K562 (cell line): ENCODE measurements at regions not wholly inside any gene's neighbourhood (a gene's known extent, or its start where the extent isn't known, plus 50 kb on each side); places are given as distances from the start of the nearest gene placed in this dataset.

Experiments used
- ATAC-seq: fragments of 200-7000 bp; cut with Tn5 transposase; 3 replicates; pipeline ENCODE4 v1.9.1; 2020; ENCODE audit warnings: moderate library complexity
- BruUV-seq: library from RNA; stranded (reverse); fragments of 400-500 nt; replicated peaks from 2 replicates; lab custom pipeline; 2021; lab: Mats Ljungman, UMichigan
- CTCF ChIA-PET: fragments of 300-600 bp; formaldehyde crosslinking; extraction: SDS; loops from one replicate; lab custom pipeline; 2021; ENCODE audit warnings: low intra/inter-chr PET ratio; lab: Yijun Ruan, JAX
- POLR2A ChIA-PET: fragments of 300-600, 350-650 bp; sonication (Branson Sonifier 250); formaldehyde crosslinking; extraction: SDS; loops from one replicate; lab custom pipeline; 2021; ENCODE audit warnings: antibody characterized with exemption, inconsistent platforms; lab: Yijun Ruan, JAX
- DNase-seq, 4 experiments: peaks; one replicate each; pipeline versions ENCODE4 v3.0.0 to v3.0.0-alpha.2; 2011 to 2018; ENCODE audit warnings: low spot score in 3 of 4, mixed read lengths in 3 of 4; ENCODE audit errors: extremely low read depth in 1 of 4
- FAIRE-seq: peaks from 2 replicates; lab custom pipeline; 2011; peaks lifted over from hg19 to GRCh38; lab: Jason Lieb, UNC
- H2AFZ ChIP-seq: 2 replicates; pipeline ENCODE4 v1.6.0; 2011; ENCODE audit warnings: low read depth, low read length, control low read depth, inconsistent platforms
- H3K27ac ChIP-seq: fragments of 200-600 bp; 3 replicates; pipeline ENCODE4 v1.8.0; 2011; ENCODE audit warnings: low read depth, mild to moderate bottlenecking, control low read depth, inconsistent platforms, low read length, moderate library complexity, mixed read lengths; ENCODE audit errors: extremely low read depth
- H3K27me3 ChIP-seq, 2 experiments: fragments of 300-600 bp in 1 of 2; 2 replicates in 1 of 2; 3 replicates in 1 of 2; pipeline versions ENCODE4 v1.6.0 to v1.8.0; 2011; ENCODE audit warnings: inconsistent platforms in 2 of 2, low read length in 2 of 2, mild to moderate bottlenecking in 1 of 2, mixed read lengths in 1 of 2, moderate library complexity in 1 of 2; ENCODE audit not compliant: control insufficient read depth in 2 of 2, insufficient read depth in 2 of 2
- H3K36me3 ChIP-seq: fragments of 300-600 bp; 3 replicates; pipeline ENCODE4 v1.8.0; 2011; ENCODE audit warnings: mild to moderate bottlenecking, low read length, inconsistent platforms; ENCODE audit not compliant: control insufficient read depth, insufficient read depth
- H3K4me1 ChIP-seq, 2 experiments: fragments of 200-600 bp in 1 of 2; replicated peaks in 1 of 2; 2 replicates in 1 of 2; 3 replicates in 1 of 2; pipeline versions ENCODE4 v1.5.1 to v1.8.0; 2011; ENCODE audit warnings: inconsistent platforms in 2 of 2, low read length in 2 of 2, mild to moderate bottlenecking in 1 of 2, mixed read lengths in 1 of 2, moderate library complexity in 1 of 2; ENCODE audit not compliant: control insufficient read depth in 2 of 2, insufficient read depth in 2 of 2
- H3K4me2 ChIP-seq: 2 replicates; pipeline ENCODE4 v1.6.1; 2011; ENCODE audit warnings: low read length, control low read depth, inconsistent platforms, mixed read lengths; ENCODE audit not compliant: insufficient read depth
- H3K4me3 ChIP-seq: fragments of 200-600 bp; sonication (generic), shearing (Covaris generic); 2 replicates; pipeline ENCODE4 v1.5.1; 2016; ENCODE audit warnings: control low read depth, inconsistent platforms
- H3K79me2 ChIP-seq: fragments of 200-600 bp; 3 replicates; pipeline ENCODE4 v1.8.0; 2011; ENCODE audit warnings: low read length, inconsistent platforms; ENCODE audit not compliant: control insufficient read depth, insufficient read depth
- H3K9ac ChIP-seq, 2 experiments: 2 replicates each; pipeline versions ENCODE4 v1.6.0 to v1.6.1; 2011; ENCODE audit warnings: low read depth in 2 of 2, low read length in 2 of 2, control low read depth in 1 of 2, inconsistent platforms in 1 of 2, mild to moderate bottlenecking in 1 of 2, mixed read lengths in 1 of 2; ENCODE audit not compliant: insufficient read depth in 1 of 2
- H3K9me1 ChIP-seq: one replicate; pipeline ENCODE4 v1.6.0; 2011; ENCODE audit warnings: inconsistent platforms, mild to moderate bottlenecking, low read length, moderate library complexity; ENCODE audit not compliant: control insufficient read depth, insufficient read depth
- H3K9me3 ChIP-seq: replicated peaks from 2 replicates; pipeline ENCODE4 v1.5.1; 2011; ENCODE audit warnings: low read depth, low read length, inconsistent platforms; ENCODE audit not compliant: control insufficient read depth, insufficient read depth
- H4K20me1 ChIP-seq: replicated peaks from 2 replicates; pipeline ENCODE4 v1.6.1; 2011; ENCODE audit warnings: low read length, inconsistent platforms, mixed read lengths; ENCODE audit not compliant: control insufficient read depth, insufficient read depth
- CCNT2 ChIP-seq: IDR thresholded peaks from 2 replicates; pipeline ENCODE4 v1.6.1; 2011; ENCODE audit warnings: borderline replicate concordance, low read depth, mild to moderate bottlenecking, moderate library complexity, mixed read lengths, low read length; ENCODE audit not compliant: insufficient read length; ENCODE audit errors: extremely low read depth
- FOXP1 ChIP-seq: sonication (generic); formaldehyde crosslinking; IDR thresholded peaks from 2 replicates; pipeline ENCODE4 v1.8.0; 2022; ENCODE audit warnings: mild to moderate bottlenecking, missing genetic modification reagents
- KLF13 ChIP-seq: fragments of 450-650 bp; IDR thresholded peaks from 2 replicates; pipeline ENCODE4 v1.6.1; 2016; ENCODE audit warnings: missing genetic modification characterization, low read depth, mild to moderate bottlenecking, missing compliant biosample characterization, moderate library complexity, borderline replicate concordance
- KLF16 ChIP-seq: IDR thresholded peaks from 2 replicates; pipeline ENCODE4 v1.6.1; 2016; ENCODE audit warnings: antibody characterized with exemption
- MTA1 ChIP-seq: fragments of 450-650 bp; IDR thresholded peaks from 2 replicates; pipeline ENCODE4 v1.6.1; 2017; ENCODE audit warnings: borderline replicate concordance
- MTA2 ChIP-seq: fragments of 450-650 bp; IDR thresholded peaks from 2 replicates; pipeline ENCODE4 v1.6.1; 2016; ENCODE audit warnings: low read depth
- PCBP2 ChIP-seq: fragments of 200-400 bp; formaldehyde crosslinking; IDR thresholded peaks from 2 replicates; pipeline ENCODE4 v1.6.1; 2018; ENCODE audit warnings: low read length, low read depth, mild to moderate bottlenecking, moderate library complexity; ENCODE audit not compliant: poor library complexity, severe bottlenecking
- PML ChIP-seq: IDR thresholded peaks from 2 replicates; pipeline ENCODE4 v1.6.1; 2012; ENCODE audit warnings: low read length, inconsistent platforms
- RFX7 ChIP-seq: fragments of 250-450 bp; sonication (Bioruptor Pico); IDR thresholded peaks from 2 replicates; pipeline ENCODE4 v1.5.1; 2021; ENCODE audit warnings: mild to moderate bottlenecking
- RNF2 ChIP-seq: sonication (generic); IDR thresholded peaks from 2 replicates; pipeline ENCODE4 v1.6.1; 2016
- RUNX1 ChIP-seq: sonication (generic); IDR thresholded peaks from 2 replicates; pipeline ENCODE4 v1.6.1; 2016; ENCODE audit warnings: antibody characterized with exemption, low read depth
- SP2 ChIP-seq: IDR thresholded peaks from 2 replicates; pipeline ENCODE4 v1.6.1; 2011; ENCODE audit warnings: mild to moderate bottlenecking, low read depth, low read length, moderate library complexity; ENCODE audit not compliant: poor library complexity, severe bottlenecking; ENCODE audit errors: extremely low read depth
- TCF7L2 ChIP-seq: fragments of 150-350 bp; IDR thresholded peaks from 2 replicates; pipeline ENCODE4 v1.6.1; 2016; ENCODE audit warnings: low read depth, mild to moderate bottlenecking, low read length, moderate library complexity
- ZNF561 ChIP-seq: fragments of 450-650 bp; formaldehyde crosslinking; conservative IDR thresholded peaks from 2 replicates; pipeline ENCODE4 v1.4.0; 2020; ENCODE audit warnings: mild to moderate bottlenecking, moderate library complexity
- WGBS: fragments of 100-300 bp; shearing (Covaris generic); methylation state at CpG from one replicate; pipeline ENCODE4 v1.1.6; 2016; ENCODE audit warnings: low coverage, mixed read lengths; ENCODE audit not compliant: insufficient coverage; ENCODE audit errors: missing lambda C conversion rate; 5-methylcytosine and 5-hydroxymethylcytosine counted together
- in situ Hi-C: fragments of 300-500 bp; cut with MboI; formaldehyde crosslinking; loops from 4 replicates; pipeline ENCODE4 v1.15.0; 2018; ENCODE audit warnings: inconsistent platforms, mixed read lengths
- intact Hi-C: fragments of 100-400 bp; cut with micrococcal nuclease; formaldehyde crosslinking; loops from 2 replicates; pipeline ENCODE4 v1.14.2; 2022
- TF ChIP-seq, protein P1 (sequence below), 2 experiments: fragments of 450-650 bp in 1 of 2; IDR thresholded peaks; 2 replicates each; pipeline ENCODE4 v1.6.1; 2011 to 2017; ENCODE audit warnings: low read depth in 2 of 2, antibody characterized with exemption in 1 of 2, borderline replicate concordance in 1 of 2, low read length in 1 of 2, mild to moderate bottlenecking in 1 of 2, mixed read lengths in 1 of 2; ENCODE audit not compliant: control insufficient read depth in 1 of 2
- TF ChIP-seq, protein P2 (sequence below), 2 experiments: fragments of 450-650 bp in 1 of 2; sonication (generic) in 1 of 2; formaldehyde crosslinking in 1 of 2; IDR thresholded peaks in 1 of 2; conservative IDR thresholded peaks in 1 of 2; 2 replicates each; pipeline versions ENCODE4 v1.6.1 to v1.8.1; 2016 to 2023; ENCODE audit warnings: mild to moderate bottlenecking in 2 of 2, moderate library complexity in 2 of 2, inconsistent platforms in 1 of 2, missing genetic modification reagents in 1 of 2
- TF ChIP-seq, protein P3 (sequence below): sonication (generic); formaldehyde crosslinking; IDR thresholded peaks from 2 replicates; pipeline ENCODE4 v1.8.1; 2022; ENCODE audit warnings: missing genetic modification reagents

DNA sequence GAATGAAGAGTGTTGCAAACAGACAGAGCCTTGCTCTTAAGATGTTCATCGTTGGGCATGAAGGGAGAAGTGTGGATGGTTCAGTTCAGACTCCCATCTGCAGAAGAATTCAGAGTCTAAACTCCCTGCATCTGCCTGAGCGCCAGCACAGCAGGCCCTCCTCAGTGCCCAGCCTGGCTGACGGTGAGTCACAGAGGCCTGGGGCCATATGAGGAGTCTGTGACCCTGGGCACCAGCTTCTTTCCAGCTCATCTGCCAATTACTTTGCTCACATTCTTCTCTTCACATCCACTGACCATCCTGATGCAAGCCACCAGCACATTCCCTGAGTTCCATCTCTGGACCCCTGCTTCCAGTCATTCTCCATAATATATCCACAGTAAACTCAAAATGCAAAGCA is 401.1 kb upstream of the TRPC7 start (continued):
- TF ChIP-seq, protein P1, sequence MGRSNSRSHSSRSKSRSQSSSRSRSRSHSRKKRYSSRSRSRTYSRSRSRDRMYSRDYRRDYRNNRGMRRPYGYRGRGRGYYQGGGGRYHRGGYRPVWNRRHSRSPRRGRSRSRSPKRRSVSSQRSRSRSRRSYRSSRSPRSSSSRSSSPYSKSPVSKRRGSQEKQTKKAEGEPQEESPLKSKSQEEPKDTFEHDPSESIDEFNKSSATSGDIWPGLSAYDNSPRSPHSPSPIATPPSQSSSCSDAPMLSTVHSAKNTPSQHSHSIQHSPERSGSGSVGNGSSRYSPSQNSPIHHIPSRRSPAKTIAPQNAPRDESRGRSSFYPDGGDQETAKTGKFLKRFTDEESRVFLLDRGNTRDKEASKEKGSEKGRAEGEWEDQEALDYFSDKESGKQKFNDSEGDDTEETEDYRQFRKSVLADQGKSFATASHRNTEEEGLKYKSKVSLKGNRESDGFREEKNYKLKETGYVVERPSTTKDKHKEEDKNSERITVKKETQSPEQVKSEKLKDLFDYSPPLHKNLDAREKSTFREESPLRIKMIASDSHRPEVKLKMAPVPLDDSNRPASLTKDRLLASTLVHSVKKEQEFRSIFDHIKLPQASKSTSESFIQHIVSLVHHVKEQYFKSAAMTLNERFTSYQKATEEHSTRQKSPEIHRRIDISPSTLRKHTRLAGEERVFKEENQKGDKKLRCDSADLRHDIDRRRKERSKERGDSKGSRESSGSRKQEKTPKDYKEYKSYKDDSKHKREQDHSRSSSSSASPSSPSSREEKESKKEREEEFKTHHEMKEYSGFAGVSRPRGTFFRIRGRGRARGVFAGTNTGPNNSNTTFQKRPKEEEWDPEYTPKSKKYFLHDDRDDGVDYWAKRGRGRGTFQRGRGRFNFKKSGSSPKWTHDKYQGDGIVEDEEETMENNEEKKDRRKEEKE (IDR thresholded peaks at IDR 0.05; ENCODE audit: borderline replicate concordance in 1 of 2, control insufficient read depth in 1 of 2, low read depth in 2 of 2, low read length in 1 of 2) = no peak
- no peak for TF ChIP-seq KLF13 (tag)
- TF ChIP-seq PCBP2 = no peak
- TF ChIP-seq SP2 = no peak
- no peak for TF ChIP-seq ZNF561 (CRISPR knock-in tag)
- TF ChIP-seq PML = no peak
- no peak for TF ChIP-seq TCF7L2

DNA sequence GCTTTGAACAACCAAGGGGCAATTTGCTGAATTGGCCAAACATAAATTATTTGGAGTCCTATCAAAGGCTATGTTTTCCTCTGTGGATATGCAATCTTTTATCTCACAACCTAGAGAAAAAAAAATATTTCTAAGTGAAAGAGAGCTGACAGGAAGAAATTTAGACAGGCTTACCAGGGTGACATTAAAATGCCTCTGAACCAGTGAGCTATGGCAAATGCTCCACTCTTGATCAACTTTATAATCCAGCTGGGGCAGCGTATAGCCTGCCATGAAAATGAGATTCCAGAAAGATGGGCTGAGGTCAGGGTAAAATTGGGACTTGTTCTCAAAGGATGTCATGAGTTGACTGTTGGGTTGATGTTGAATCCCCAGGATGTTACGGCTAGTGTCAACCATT is 399.3 kb upstream of the TRPC7 start:
- H3K9ac ChIP-seq = no peak overlapping the region
- no peak overlapping the region for H3K27ac ChIP-seq
- intact Hi-C loops = no loop called here
- no peak overlapping the region for H3K4me2 ChIP-seq
- DNase-seq = no peak
- no TSS peak for BruUV-seq
- FAIRE-seq = no peak
- TF ChIP-seq, protein P2, sequence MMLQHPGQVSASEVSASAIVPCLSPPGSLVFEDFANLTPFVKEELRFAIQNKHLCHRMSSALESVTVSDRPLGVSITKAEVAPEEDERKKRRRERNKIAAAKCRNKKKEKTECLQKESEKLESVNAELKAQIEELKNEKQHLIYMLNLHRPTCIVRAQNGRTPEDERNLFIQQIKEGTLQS (IDR thresholded peaks at IDR 0.05) = no peak
- TF ChIP-seq, protein P2 (CRISPR knock-in tag; conservative IDR thresholded peaks at IDR 0.05) = no peak
- TF ChIP-seq RFX7 (CRISPR knock-in tag) (no peak), CCNT2 (no peak), RUNX1 (no peak), RNF2 (no peak), MTA1 (no peak), MTA2 (no peak), KLF16 (no peak), FOXP1 (no peak)
- TF ChIP-seq, protein P3, sequence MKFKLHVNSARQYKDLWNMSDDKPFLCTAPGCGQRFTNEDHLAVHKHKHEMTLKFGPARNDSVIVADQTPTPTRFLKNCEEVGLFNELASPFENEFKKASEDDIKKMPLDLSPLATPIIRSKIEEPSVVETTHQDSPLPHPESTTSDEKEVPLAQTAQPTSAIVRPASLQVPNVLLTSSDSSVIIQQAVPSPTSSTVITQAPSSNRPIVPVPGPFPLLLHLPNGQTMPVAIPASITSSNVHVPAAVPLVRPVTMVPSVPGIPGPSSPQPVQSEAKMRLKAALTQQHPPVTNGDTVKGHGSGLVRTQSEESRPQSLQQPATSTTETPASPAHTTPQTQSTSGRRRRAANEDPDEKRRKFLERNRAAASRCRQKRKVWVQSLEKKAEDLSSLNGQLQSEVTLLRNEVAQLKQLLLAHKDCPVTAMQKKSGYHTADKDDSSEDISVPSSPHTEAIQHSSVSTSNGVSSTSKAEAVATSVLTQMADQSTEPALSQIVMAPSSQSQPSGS (CRISPR knock-in tag) = no peak
- H3K9me3 ChIP-seq = no peaks in the 10 kb centered on the region
- no peaks in the 10 kb centered on the region for H3K36me3 ChIP-seq
- no peaks in the 10 kb centered on the region; a peak in 1 of 5 replicates for H3K27me3 ChIP-seq
- no peak for ATAC-seq
- H2AFZ ChIP-seq = no peak overlapping the region
- no peak overlapping the region for H3K4me3 ChIP-seq
- 0% methylated on average over 2 of the region's 2 CpGs for WGBS
- H3K9me1 ChIP-seq = no peaks in the 10 kb centered on the region
- ChIA-PET POLR2A (no interaction called here), CTCF (no interaction called here)
- no peaks in the 10 kb centered on the region for H3K79me2 ChIP-seq
- H3K4me1 ChIP-seq = no peaks in the 10 kb centered on the region
- no peaks in the 10 kb centered on the region; the same call in 1 of the 2 replicates for H4K20me1 ChIP-seq
- in situ Hi-C loops = no loop called here
